SJCRH30 (cell line): ENCODE measurements at regions not wholly inside any gene's neighbourhood (a gene's known extent, or its start where the extent isn't known, plus 50 kb on each side); places are given as distances from the start of the nearest gene placed in this dataset.
"Not testable (repeated sequence)": the region's sequence is repeated elsewhere in the genome, so short reads cannot be mapped to it uniquely, and the experiment has no call there.

Experiments used
- DNase-seq, 2 experiments: peaks; one replicate each; pipeline ENCODE4 v3.0.0-alpha.2; 2015 to 2020
- H3K27ac ChIP-seq: fragments of 250-450 bp; sonication (Bioruptor Pico); 2 replicates; pipeline ENCODE4 v1.5.1; 2020; ENCODE audit warnings: mild to moderate bottlenecking, moderate library complexity
- H3K27me3 ChIP-seq: fragments of 250-450 bp; sonication (Bioruptor Pico); 2 replicates; pipeline ENCODE4 v1.5.1; 2020; ENCODE audit warnings: mild to moderate bottlenecking, moderate library complexity
- H3K36me3 ChIP-seq: fragments of 250-450 bp; sonication (Bioruptor Pico); 2 replicates; pipeline ENCODE4 v1.5.1; 2020; ENCODE audit warnings: mild to moderate bottlenecking, moderate library complexity
- H3K4me1 ChIP-seq: fragments of 250-450 bp; sonication (Bioruptor Pico); 2 replicates; pipeline ENCODE4 v1.5.1; 2020; ENCODE audit warnings: mild to moderate bottlenecking, moderate library complexity
- H3K4me3 ChIP-seq: fragments of 250-450 bp; sonication (Bioruptor Pico); 2 replicates; pipeline ENCODE4 v1.5.1; 2020; ENCODE audit warnings: mild to moderate bottlenecking, moderate library complexity
- H3K9me3 ChIP-seq: fragments of 250-450 bp; sonication (Bioruptor Pico); replicated peaks from 2 replicates; pipeline ENCODE4 v1.5.1; 2020; ENCODE audit warnings: mild to moderate bottlenecking, moderate library complexity

GRCh38 chr2:2648094-2648493 lies 317.0 kb upstream of the MYT1L start:
- Histone ChIP-seq H3K27ac (no peak overlapping the region), H3K4me3 (no peak overlapping the region), H3K27me3 (no peaks in the 10 kb centered on the region), H3K9me3 (no peaks in the 10 kb centered on the region), H3K4me1 (no peaks in the 10 kb centered on the region), H3K36me3 (no peaks in the 10 kb centered on the region)
- DNase-seq, result no peak

DNA sequence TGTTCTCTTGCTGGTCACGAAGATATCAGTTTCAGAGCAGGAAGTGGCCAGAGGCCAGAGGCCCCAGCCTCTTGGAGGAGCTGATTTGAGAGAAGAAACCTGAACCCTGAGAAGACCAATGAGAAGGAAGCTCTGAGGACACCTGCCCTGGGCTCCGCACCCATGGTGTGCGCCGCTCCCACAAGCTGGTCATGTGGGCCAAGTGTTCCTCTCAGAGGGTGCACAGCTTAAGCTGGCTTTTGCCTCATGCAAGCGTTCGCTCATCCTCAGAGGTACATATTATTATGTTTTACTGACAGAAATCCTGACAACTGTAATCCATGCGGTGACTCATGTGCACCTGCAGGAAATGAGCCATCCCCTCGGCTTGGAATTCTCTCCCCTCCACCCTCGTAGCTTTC lies 316.1 kb upstream of the MYT1L start:
- Histone ChIP-seq H3K27me3 (no peaks in the 10 kb centered on the region), H3K9me3 (no peaks in the 10 kb centered on the region), H3K4me3 (no peak overlapping the region), H3K27ac (no peak overlapping the region), H3K36me3 (no peaks in the 10 kb centered on the region), H3K4me1 (no peaks in the 10 kb centered on the region)
- DNase-seq, result no peak

- no peak overlapping the region for H3K27ac ChIP-seq
- H3K36me3 ChIP-seq, result no peaks in the 10 kb centered on the region
- DNase-seq, result no peak
- H3K9me3 ChIP-seq, result no peaks in the 10 kb centered on the region
- no peaks in the 10 kb centered on the region for H3K4me1 ChIP-seq
- H3K4me3 ChIP-seq, result no peak overlapping the region
- no peaks in the 10 kb centered on the region for H3K27me3 ChIP-seq
Observed at GRCh38 chr2:2646433-2647051, 315.5 kb upstream of the MYT1L start.

GRCh38 chr2:2645162-2645855 lies 314.2 kb upstream of the MYT1L start:
- no peaks in the 10 kb centered on the region for H3K36me3 ChIP-seq
- H3K9me3 ChIP-seq, result no peaks in the 10 kb centered on the region
- H3K27me3 ChIP-seq, result no peaks in the 10 kb centered on the region
- no peak for DNase-seq
- H3K27ac ChIP-seq, result no peak overlapping the region
- H3K4me1 ChIP-seq, result no peaks in the 10 kb centered on the region
- H3K4me3 ChIP-seq, result no peak overlapping the region

DNA sequence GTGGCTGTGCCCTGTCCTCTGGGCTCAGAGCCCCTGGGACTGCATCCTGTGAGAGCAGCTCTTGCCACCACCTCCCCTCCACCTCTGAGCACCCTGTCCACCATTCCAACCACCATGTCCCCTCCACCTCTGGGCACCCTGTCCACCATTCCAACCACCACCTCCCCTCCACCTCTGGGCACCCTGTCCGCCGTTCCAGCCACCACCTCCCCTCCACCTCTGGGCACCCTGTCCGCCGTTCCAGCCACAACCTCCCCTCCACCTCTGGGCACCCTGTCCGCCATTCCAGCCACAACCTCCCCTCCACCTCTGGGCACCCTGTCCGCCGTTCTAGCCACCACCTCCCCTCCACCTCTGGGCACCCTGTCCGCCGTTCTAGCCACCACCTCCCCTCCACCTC lies 313.7 kb upstream of the MYT1L start:
- not testable (repeated sequence) for H3K4me3 ChIP-seq, H3K27me3 ChIP-seq, H3K36me3 ChIP-seq, H3K9me3 ChIP-seq, DNase-seq, H3K27ac ChIP-seq, H3K4me1 ChIP-seq

- no peak for DNase-seq
- no peak overlapping the region for H3K4me3 ChIP-seq
- no peaks in the 10 kb centered on the region for H3K4me1 ChIP-seq
- H3K27me3 ChIP-seq, result no peaks in the 10 kb centered on the region
- no peaks in the 10 kb centered on the region for H3K36me3 ChIP-seq
- H3K27ac ChIP-seq, result no peak overlapping the region
- no peaks in the 10 kb centered on the region for H3K9me3 ChIP-seq
Observed at GRCh38 chr2:2644040-2644439, 313.0 kb upstream of the MYT1L start.

DNA sequence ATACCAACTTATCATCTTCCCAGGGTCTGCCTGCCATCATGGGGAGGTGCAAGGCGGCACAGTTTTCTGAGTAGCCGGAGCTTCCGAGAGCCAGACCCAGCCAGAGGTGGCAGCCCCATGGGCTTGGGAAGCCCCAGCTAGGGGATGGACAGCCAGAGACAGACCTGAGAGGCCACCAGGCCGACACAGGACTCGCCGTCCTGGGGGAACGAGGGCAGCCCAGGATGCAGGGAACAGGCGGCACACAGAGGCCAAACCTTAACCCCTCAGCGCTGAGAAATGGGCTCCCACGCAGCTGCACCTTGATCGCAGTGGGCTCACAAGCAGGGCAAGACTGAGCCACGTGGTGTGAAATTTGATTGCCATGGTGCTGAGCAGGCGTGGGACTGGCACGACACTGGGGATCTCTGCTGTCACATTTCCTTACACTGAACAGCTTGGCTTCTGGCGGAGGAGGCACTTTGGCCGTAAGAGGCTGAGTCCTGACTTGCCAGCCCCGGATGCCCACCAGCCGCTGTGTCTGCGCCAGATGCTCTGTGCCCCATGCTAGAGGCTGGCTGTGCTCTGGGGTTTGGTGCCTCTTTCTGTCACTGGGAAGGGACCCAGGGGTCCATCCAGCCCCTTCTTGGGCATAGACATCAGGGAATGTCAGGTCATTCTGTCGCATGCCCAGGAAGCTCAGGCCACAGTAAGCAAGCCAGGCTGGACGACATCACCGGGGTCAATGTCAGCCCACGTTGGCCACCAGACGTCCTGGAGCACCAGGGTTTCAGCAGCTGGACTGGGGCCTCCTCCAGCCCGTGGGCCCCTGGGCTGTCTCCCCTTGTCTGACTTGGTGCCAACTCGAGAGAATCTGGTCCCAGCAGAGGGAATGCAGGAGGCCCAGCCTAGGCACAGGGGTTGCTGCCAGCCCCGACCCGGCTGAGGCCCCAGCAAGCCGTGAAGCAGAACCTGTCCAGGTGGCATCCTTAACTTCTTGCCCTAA lies 312.1 kb upstream of the MYT1L start:
- Histone ChIP-seq H3K36me3 (no peaks in the 10 kb centered on the region), H3K9me3 (no peaks in the 10 kb centered on the region), H3K4me1 (no peaks in the 10 kb centered on the region), H3K4me3 (no peak overlapping the region), H3K27me3 (no peaks in the 10 kb centered on the region), H3K27ac (no peak overlapping the region)
- DNase-seq, result no peak

DNA sequence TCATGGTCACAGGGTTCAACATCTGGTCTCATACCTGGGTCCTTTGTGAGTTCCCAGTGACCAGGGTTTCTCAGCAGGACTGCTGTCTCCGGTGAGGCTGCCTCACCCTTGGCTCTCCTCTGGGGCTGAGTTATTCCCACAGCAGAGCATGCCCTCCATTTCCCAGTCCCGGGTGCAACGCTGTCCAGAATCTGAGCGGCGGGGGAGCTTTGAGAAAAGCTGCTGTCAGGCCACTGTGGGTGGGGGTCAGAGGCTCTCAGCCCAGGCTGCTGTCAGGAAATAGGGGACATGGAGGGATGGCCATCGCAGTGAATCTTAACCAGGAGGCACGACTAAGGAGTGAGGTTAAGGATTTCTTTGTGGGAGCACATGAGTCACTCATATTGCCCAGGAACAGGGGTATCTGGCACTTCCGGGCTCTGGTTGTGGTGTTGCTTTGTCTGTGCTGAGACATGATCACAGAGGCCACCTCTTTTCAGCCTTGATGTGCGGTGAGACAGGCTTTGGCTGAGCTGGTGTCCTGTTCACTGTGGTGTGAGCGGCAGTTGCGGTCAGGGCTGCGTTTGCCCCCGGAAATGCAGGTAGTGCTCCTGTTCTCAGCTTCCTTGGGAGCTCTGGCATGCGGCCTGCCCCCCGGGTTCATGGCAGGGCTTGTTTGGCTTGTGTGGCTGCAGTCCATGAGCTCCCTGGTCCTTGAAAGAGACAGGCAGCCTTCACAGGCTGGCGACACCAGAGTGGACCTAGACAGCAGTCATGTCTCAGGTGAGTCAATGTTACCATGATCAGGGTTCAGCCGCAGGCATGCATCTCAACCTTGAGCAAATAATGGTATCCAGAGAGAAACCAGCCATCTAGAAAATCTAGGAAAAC lies 310.7 kb upstream of the MYT1L start:
- no peaks in the 10 kb centered on the region for H3K36me3 ChIP-seq
- H3K4me1 ChIP-seq, result peaks cover 8% of the 10 kb centered on the region
- no peaks in the 10 kb centered on the region for H3K27me3 ChIP-seq
- DNase-seq, result no peak
- no peak overlapping the region for H3K27ac ChIP-seq
- no peaks in the 10 kb centered on the region for H3K9me3 ChIP-seq
- H3K4me3 ChIP-seq, result no peak overlapping the region

GRCh38 chr2:2640818-2641217 lies 309.7 kb upstream of the MYT1L start:
- no peak for DNase-seq
- H3K27me3 ChIP-seq, result no peaks in the 10 kb centered on the region
- no peaks in the 10 kb centered on the region for H3K9me3 ChIP-seq

DNA sequence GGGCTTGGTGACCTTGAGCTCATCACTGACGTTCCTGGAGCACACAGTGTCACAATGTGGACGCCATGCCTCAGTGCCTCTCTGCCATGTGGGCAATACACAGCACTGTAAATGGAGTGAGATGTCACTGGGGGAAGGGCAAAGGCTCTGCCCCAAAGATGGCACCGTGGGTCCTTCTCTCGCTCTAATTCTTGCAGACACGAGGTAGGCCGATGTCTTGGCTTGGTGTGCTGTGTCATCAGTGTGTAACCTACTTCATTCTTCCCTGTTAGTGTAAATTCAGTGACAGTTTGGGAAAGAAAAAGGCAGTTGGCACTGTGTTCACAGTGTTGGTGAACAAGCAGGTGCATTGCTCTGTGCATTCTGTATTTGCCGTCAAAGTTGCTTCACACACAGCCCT lies 309.3 kb upstream of the MYT1L start:
- Histone ChIP-seq H3K36me3 (no peaks in the 10 kb centered on the region), H3K4me1 (peaks cover 11% of the 10 kb centered on the region), H3K9me3 (no peaks in the 10 kb centered on the region), H3K4me3 (no peak overlapping the region), H3K27ac (no peak overlapping the region), H3K27me3 (no peaks in the 10 kb centered on the region)
- no peak for DNase-seq

More at GRCh38 chr2:2640818-2641217, 309.7 kb upstream of the MYT1L start:
- Histone ChIP-seq H3K4me3 (no peak overlapping the region), H3K4me1 (peaks cover 11% of the 10 kb centered on the region), H3K27ac (no peak overlapping the region), H3K36me3 (no peaks in the 10 kb centered on the region)

DNA sequence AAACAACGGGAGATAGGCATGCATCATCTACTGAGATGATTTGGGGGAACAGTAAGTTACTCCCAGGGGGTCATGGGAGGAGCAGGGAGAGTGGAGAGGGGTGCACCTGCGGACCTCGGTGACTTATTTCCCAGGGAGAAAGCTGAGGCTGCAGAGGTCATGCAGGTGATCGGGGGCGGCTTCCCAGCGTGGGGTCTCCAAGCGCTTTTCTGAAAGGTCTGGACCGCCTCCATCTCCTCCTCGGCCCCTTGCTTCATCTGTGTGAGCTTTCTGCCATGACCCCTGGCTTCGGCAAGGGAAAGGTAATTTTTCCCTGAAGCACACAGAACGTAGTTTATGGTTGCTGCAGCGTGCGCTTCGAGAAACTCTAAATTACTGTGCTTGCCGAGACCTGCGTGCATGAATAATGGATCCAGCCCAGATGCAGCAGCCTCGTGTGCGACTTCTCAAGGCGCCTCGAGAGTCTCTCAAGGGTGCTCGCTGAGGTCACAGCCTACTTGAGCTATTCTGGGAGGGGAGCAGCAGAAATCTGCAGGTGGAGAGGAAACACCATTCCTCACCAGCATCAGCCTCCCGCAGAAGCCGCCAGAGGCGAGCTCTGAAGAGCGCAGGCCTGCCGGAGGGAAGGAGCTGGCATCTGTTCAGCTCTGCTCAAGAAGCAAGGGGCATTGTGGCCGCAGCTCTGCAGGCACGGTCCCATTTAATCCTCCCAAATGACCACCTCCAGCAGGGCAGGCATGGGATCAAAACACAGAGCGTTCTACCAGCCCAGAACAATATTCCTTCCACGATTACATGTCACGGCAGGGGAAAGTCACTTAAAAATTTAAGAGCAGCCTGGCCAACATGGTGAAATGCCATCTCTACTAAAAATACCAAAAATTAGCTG lies 308.4 kb upstream of the MYT1L start:
- no peak overlapping the region for H3K27ac ChIP-seq
- H3K4me1 ChIP-seq, result peaks cover 11% of the 10 kb centered on the region
- DNase-seq, result no peak
- H3K9me3 ChIP-seq, result no peaks in the 10 kb centered on the region
- H3K27me3 ChIP-seq, result no peaks in the 10 kb centered on the region
- H3K4me3 ChIP-seq, result no peak overlapping the region
- no peaks in the 10 kb centered on the region for H3K36me3 ChIP-seq

- no peak for DNase-seq
- Histone ChIP-seq H3K9me3 (no peaks in the 10 kb centered on the region), H3K36me3 (no peaks in the 10 kb centered on the region), H3K4me3 (no peak overlapping the region), H3K27me3 (no peaks in the 10 kb centered on the region), H3K4me1 (peaks cover 11% of the 10 kb centered on the region), H3K27ac (no peak overlapping the region)
Observed at GRCh38 chr2:2638547-2639220, 307.6 kb upstream of the MYT1L start.

- peak; percentile 60 to 82 for DNase-seq
- Histone ChIP-seq H3K27me3 (no peaks in the 10 kb centered on the region), H3K9me3 (no peaks in the 10 kb centered on the region), H3K4me3 (no peak overlapping the region), H3K4me1 (peaks cover 11% of the 10 kb centered on the region), H3K36me3 (no peaks in the 10 kb centered on the region), H3K27ac (no peak overlapping the region)
Observed at GRCh38 chr2:2636813-2637212, 305.7 kb upstream of the MYT1L start.
